Daoy (cell line): ENCODE measurements at regions not wholly inside any gene's neighbourhood (a gene's known extent, or its start where the extent isn't known, plus 50 kb on each side); places are given as distances from the start of the nearest gene placed in this dataset.

Source experiments
- DNase-seq: peaks from one replicate; pipeline ENCODE4 v3.0.0-alpha.2; 2015; ENCODE audit warnings: low read depth

GRCh38 chr16:86060381-86061317 lies 161.7 kb downstream of the IRF8 start:
- DNase-seq: no peak

GRCh38 chr16:86061318-86061695 lies 162.3 kb downstream of the IRF8 start:
- DNase-seq: no peak

GRCh38 chr16:86061721-86062120 lies 162.8 kb downstream of the IRF8 start:
- DNase-seq: no peak

GRCh38 chr16:86062271-86062965 lies 163.5 kb downstream of the IRF8 start:
- no peak for DNase-seq

- no peak for DNase-seq
Measured at GRCh38 chr16:86063760-86064405, 164.9 kb downstream of the IRF8 start.

- DNase-seq: no peak
Measured at GRCh38 chr16:86064431-86065250, 165.7 kb downstream of the IRF8 start.

GRCh38 chr16:86065711-86066110 lies 166.7 kb downstream of the IRF8 start:
- DNase-seq: no peak

GRCh38 chr16:86066811-86067210 lies 167.8 kb downstream of the IRF8 start:
- no peak for DNase-seq

GRCh38 chr16:86067516-86067915 lies 168.6 kb downstream of the IRF8 start:
- no peak for DNase-seq

- no peak for DNase-seq
Measured at GRCh38 chr16:86067936-86068335, 169.0 kb downstream of the IRF8 start.

GRCh38 chr16:86068722-86069121 lies 169.8 kb downstream of the IRF8 start:
- no peak for DNase-seq

- no peak for DNase-seq
Measured at GRCh38 chr16:86069736-86070298, 170.9 kb downstream of the IRF8 start.

GRCh38 chr16:86070484-86070883 lies 171.5 kb downstream of the IRF8 start:
- no peak for DNase-seq

GRCh38 chr16:86070971-86071370 lies 172.0 kb downstream of the IRF8 start:
- DNase-seq: no peak

- no peak for DNase-seq
Measured at GRCh38 chr16:86071611-86072240, 172.8 kb downstream of the IRF8 start.

- DNase-seq: peak; percentile 69
Measured at GRCh38 chr16:86072328-86073102, 173.6 kb downstream of the IRF8 start.

- no peak for DNase-seq
Measured at GRCh38 chr16:86073103-86073625, 174.2 kb downstream of the IRF8 start.

GRCh38 chr16:86073763-86074493 lies 175.0 kb downstream of the IRF8 start:
- DNase-seq: no peak
